ENCODE measurements at regions not wholly inside any gene's neighbourhood (a gene's known extent, or its start where the extent isn't known, plus 50 kb on each side); places are given as distances from the start of the nearest gene placed in this dataset.

DNA sequence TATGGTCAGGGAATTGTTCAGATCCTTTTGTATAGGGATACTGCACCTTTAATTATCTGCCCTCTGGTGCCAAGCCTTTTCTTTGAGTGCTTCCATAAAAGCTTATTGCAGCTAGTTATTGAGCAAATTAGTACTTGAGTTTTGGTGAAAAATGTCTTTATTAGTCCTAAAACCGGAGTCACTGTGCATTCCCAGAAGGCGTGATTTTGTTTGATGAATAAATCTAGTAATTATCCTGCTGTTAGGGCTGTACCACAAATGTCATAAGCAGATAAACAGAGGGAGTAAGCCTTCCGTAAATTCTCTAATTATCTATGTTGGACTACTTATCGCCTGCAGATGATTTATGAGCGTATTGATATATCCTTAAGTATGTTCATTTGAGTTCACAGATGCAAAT is 620.7 kb upstream of the ARRDC3 start:
- TF ChIP-seq, protein P1, sequence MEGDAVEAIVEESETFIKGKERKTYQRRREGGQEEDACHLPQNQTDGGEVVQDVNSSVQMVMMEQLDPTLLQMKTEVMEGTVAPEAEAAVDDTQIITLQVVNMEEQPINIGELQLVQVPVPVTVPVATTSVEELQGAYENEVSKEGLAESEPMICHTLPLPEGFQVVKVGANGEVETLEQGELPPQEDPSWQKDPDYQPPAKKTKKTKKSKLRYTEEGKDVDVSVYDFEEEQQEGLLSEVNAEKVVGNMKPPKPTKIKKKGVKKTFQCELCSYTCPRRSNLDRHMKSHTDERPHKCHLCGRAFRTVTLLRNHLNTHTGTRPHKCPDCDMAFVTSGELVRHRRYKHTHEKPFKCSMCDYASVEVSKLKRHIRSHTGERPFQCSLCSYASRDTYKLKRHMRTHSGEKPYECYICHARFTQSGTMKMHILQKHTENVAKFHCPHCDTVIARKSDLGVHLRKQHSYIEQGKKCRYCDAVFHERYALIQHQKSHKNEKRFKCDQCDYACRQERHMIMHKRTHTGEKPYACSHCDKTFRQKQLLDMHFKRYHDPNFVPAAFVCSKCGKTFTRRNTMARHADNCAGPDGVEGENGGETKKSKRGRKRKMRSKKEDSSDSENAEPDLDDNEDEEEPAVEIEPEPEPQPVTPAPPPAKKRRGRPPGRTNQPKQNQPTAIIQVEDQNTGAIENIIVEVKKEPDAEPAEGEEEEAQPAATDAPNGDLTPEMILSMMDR (IDR thresholded peaks at IDR 0.05; ENCODE audit: low read depth, low read length, poor library complexity, severe bottlenecking): no peak
- no peak for TF ChIP-seq EZH2phosphoT487 (IDR thresholded peaks at IDR 0.05; ENCODE audit: borderline replicate concordance, low read length)

Data from DOHH2 (cell line).